Activated T-cell treated with anti-CD3 and anti-CD28 coated beads, Interleukin-2, amount 50 U/mL, for 4 hours (primary cell): ENCODE measurements at regions not wholly inside any gene's neighbourhood (a gene's known extent, or its start where the extent isn't known, plus 50 kb on each side); places are given as distances from the start of the nearest gene placed in this dataset.

ENCODE experiments used
- ATAC-seq, 2 donors: fragments of 200-7000 bp; cut with Tn5 transposase; one replicate each; pipeline ENCODE4 v1.10.0; 2021
- DNase-seq: peaks from one replicate; pipeline ENCODE4 v3.0.0-alpha.2; 2020
- H3K27me3 Mint-ChIP-seq: one replicate; pipeline ENCODE4 v1.8.0; 2021; ENCODE audit warnings: low read depth, mixed read lengths
- H3K36me3 Mint-ChIP-seq: one replicate; pipeline ENCODE4 v1.8.0; 2022; ENCODE audit warnings: mixed read lengths; ENCODE audit not compliant: insufficient read depth
- H3K4me1 Mint-ChIP-seq: one replicate; pipeline ENCODE4 v1.8.0; 2021; ENCODE audit warnings: low read depth, mixed read lengths
- H3K4me3 Mint-ChIP-seq: one replicate; pipeline ENCODE4 v1.8.0; 2021; ENCODE audit warnings: mild to moderate bottlenecking, moderate library complexity, mixed read lengths
- H3K9me3 Mint-ChIP-seq: one replicate; pipeline ENCODE4 v1.8.0; 2021; ENCODE audit warnings: mixed read lengths

GRCh38 chr4:34187056-34187455, 2057.3 kb downstream of the ARAP2 start:
- ATAC-seq (no peak), DNase-seq (no peak)
- Mint-ChIP-seq H3K9me3 (peaks cover 6% of the 10 kb centered on the region), H3K36me3 (no peaks in the 10 kb centered on the region), H3K4me3 (no peak overlapping the region), H3K27me3 (no peaks in the 10 kb centered on the region), H3K4me1 (no peaks in the 10 kb centered on the region)

DNA sequence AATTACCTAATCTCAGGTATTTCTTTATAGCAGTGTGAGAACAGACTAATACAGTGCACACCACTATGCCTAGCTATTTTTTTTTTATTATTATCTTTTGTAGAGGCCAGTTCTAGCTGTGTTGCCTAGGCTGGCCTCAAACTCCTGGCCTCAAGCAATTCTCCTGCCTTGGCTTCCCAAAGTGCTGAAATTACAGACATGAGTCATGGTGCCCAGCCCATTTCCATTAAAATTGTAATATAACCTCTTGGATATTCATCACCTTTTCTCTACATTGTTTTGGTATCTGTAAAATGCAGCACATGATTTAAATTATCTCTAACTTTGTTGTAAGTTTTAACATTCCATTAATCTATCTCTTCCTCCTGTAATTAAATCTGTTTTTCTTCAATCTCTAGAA, 2052.9 kb downstream of the ARAP2 start:
- no peak for DNase-seq

GRCh38 chr4:34193451-34194154, 2050.7 kb downstream of the ARAP2 start:
- Mint-ChIP-seq H3K36me3 (no peaks in the 10 kb centered on the region), H3K4me1 (no peaks in the 10 kb centered on the region), H3K4me3 (no peak overlapping the region), H3K27me3 (no peaks in the 10 kb centered on the region), H3K9me3 (peaks cover 3% of the 10 kb centered on the region)
- ATAC-seq (no peak), DNase-seq (no peak)

More for the DNA sequence above, 2052.9 kb downstream of the ARAP2 start:
- H3K27me3 Mint-ChIP-seq: no peaks in the 10 kb centered on the region
- no peak for ATAC-seq
- H3K9me3 Mint-ChIP-seq: peaks cover 6% of the 10 kb centered on the region
- no peaks in the 10 kb centered on the region for H3K36me3 Mint-ChIP-seq
- H3K4me3 Mint-ChIP-seq: no peak overlapping the region
- no peaks in the 10 kb centered on the region for H3K4me1 Mint-ChIP-seq

GRCh38 chr4:34194585-34194984, 2049.7 kb downstream of the ARAP2 start:
- no peak overlapping the region for H3K4me3 Mint-ChIP-seq
- DNase-seq (no peak), ATAC-seq (no peak)
- H3K36me3 Mint-ChIP-seq: no peaks in the 10 kb centered on the region
- no peaks in the 10 kb centered on the region for H3K4me1 Mint-ChIP-seq
- H3K9me3 Mint-ChIP-seq: peaks cover 3% of the 10 kb centered on the region
- no peaks in the 10 kb centered on the region for H3K27me3 Mint-ChIP-seq

DNA sequence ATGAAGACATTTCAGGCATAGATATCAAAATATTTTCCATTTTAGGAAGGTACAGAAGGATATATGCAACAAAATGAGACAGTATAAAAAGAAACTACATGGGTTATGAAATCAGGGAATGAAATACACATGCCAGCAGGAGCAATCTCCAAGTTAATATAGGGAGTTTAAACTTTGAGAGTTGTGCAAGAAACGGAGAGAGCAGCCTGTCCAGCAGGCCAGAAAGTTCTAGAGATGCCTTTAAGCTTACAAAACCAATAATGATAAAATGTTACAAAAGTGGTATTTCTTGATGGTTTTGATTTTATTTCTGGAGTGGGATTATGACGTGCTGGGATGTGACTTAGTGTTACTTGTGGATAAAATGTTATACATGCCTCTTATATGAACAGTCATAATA, 2047.9 kb downstream of the ARAP2 start:
- H3K36me3 Mint-ChIP-seq: no peaks in the 10 kb centered on the region
- peaks cover 6% of the 10 kb centered on the region for H3K9me3 Mint-ChIP-seq
- H3K27me3 Mint-ChIP-seq: no peaks in the 10 kb centered on the region
- H3K4me1 Mint-ChIP-seq: no peaks in the 10 kb centered on the region
- DNase-seq (no peak), ATAC-seq (no peak)
- H3K4me3 Mint-ChIP-seq: no peak overlapping the region

DNA sequence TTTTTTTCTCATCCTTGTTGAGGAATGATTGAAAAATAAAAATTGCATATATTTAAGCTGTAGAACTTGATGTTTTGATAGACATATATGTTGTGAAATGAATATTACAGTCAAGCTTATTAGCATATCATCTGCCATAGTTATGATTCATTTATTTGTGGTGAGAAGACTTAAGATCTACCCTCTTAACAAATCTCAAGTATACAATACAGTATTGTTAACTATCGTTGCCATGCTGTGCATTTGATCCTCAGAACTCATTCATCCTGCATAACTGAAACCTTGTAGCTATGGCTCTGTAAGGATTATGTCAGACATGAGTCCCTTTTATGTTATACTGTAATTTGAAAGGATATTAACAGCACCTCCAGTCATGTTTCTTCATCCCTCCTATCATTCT, 2045.3 kb downstream of the ARAP2 start:
- no peaks in the 10 kb centered on the region for H3K36me3 Mint-ChIP-seq
- H3K27me3 Mint-ChIP-seq: no peaks in the 10 kb centered on the region
- H3K4me3 Mint-ChIP-seq: no peak overlapping the region
- ATAC-seq (no peak), DNase-seq (no peak)
- H3K4me1 Mint-ChIP-seq: no peaks in the 10 kb centered on the region
- peaks cover 9% of the 10 kb centered on the region for H3K9me3 Mint-ChIP-seq

DNA sequence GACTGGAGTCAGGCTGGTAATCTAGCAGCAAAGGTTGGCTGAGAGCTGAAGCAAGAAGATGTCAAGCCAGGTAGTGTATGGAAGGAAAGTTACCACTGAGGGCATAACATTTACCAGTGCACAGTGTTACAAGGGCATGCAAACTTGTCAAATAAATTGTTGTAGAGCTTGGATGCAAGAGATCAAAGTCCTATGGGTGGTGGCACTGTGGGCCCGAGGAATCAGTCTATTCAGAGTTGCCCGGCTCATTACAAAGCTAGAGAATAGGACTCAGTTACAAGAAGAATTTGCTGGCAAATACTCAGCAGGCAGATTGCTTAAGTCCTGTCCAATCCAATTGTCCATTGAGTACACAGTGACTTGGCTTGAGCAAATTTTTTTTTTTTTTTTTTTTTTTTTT, 2043.8 kb downstream of the ARAP2 start:
- peaks cover 9% of the 10 kb centered on the region for H3K9me3 Mint-ChIP-seq
- no peaks in the 10 kb centered on the region for H3K4me1 Mint-ChIP-seq
- H3K4me3 Mint-ChIP-seq: no peak overlapping the region
- DNase-seq (no peak), ATAC-seq (no peak)
- H3K36me3 Mint-ChIP-seq: no peaks in the 10 kb centered on the region
- no peaks in the 10 kb centered on the region for H3K27me3 Mint-ChIP-seq

- no peaks in the 10 kb centered on the region for H3K36me3 Mint-ChIP-seq
- H3K9me3 Mint-ChIP-seq: peaks cover 9% of the 10 kb centered on the region
- no peaks in the 10 kb centered on the region for H3K27me3 Mint-ChIP-seq
- DNase-seq (no peak), ATAC-seq (no peak)
- no peak overlapping the region for H3K4me3 Mint-ChIP-seq
- no peaks in the 10 kb centered on the region for H3K4me1 Mint-ChIP-seq
Measured at GRCh38 chr4:34202154-34202553, 2042.2 kb downstream of the ARAP2 start.

- H3K4me1 Mint-ChIP-seq: no peaks in the 10 kb centered on the region
- ATAC-seq (no peak), DNase-seq (no peak)
- H3K36me3 Mint-ChIP-seq: no peaks in the 10 kb centered on the region
- H3K4me3 Mint-ChIP-seq: no peak overlapping the region
- peaks cover 20% of the 10 kb centered on the region for H3K9me3 Mint-ChIP-seq
- H3K27me3 Mint-ChIP-seq: no peaks in the 10 kb centered on the region
Measured at GRCh38 chr4:34220601-34221000, 2023.7 kb downstream of the ARAP2 start.

DNA sequence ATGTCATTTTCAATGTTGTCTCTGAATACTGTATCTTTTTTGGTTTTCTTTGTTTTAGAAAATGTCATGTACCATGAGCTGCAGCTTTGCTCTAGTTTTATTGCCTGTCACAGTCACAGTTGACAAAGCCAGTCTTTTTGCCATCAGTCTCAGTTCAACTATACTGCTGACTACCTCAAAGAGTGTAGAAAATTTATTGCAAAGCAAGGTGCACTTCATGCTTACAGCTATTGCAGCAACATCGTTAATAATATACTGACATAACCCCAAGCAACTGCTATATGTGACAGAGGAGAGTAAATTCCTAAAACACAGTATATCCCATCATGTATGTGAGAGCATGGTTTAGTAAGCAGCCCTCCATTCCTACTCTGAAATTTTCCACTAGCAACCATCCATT, 2022.3 kb downstream of the ARAP2 start:
- DNase-seq (no peak), ATAC-seq (no peak)
- H3K36me3 Mint-ChIP-seq: no peaks in the 10 kb centered on the region
- no peaks in the 10 kb centered on the region for H3K27me3 Mint-ChIP-seq
- H3K4me1 Mint-ChIP-seq: no peaks in the 10 kb centered on the region
- no peak overlapping the region for H3K4me3 Mint-ChIP-seq
- peaks cover 17% of the 10 kb centered on the region for H3K9me3 Mint-ChIP-seq

- no peaks in the 10 kb centered on the region for H3K27me3 Mint-ChIP-seq
- ATAC-seq (no peak), DNase-seq (no peak)
- no peak overlapping the region for H3K4me3 Mint-ChIP-seq
- H3K9me3 Mint-ChIP-seq: peaks cover 15% of the 10 kb centered on the region
- H3K4me1 Mint-ChIP-seq: no peaks in the 10 kb centered on the region
- H3K36me3 Mint-ChIP-seq: no peaks in the 10 kb centered on the region
Measured at GRCh38 chr4:34236118-34236517, 2008.2 kb downstream of the ARAP2 start.

GRCh38 chr4:34245276-34245675, 1999.0 kb downstream of the ARAP2 start:
- H3K4me3 Mint-ChIP-seq: no peak overlapping the region
- no peaks in the 10 kb centered on the region for H3K27me3 Mint-ChIP-seq
- ATAC-seq (no peak), DNase-seq (no peak)
- H3K9me3 Mint-ChIP-seq: peaks cover 8% of the 10 kb centered on the region
- H3K36me3 Mint-ChIP-seq: no peaks in the 10 kb centered on the region
- no peaks in the 10 kb centered on the region for H3K4me1 Mint-ChIP-seq

DNA sequence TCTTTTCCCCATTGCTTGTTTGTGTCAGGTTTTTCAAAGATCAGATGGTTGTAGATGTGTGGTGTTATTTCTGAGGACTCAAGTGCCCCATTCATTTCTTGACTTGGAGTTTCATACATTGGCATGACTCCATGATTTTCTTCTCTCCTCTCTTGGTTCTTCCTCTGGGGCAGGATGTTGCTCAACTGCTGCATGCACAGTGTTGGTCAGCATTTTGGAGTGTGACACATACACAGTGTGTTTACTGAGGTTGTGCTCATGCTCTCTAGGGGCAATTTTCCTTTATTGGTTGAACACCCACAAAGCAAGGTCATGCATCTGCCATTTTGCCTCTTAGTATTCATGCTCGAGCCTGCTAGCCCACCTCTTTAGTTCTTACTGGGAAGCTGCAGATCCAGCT, 1993.8 kb downstream of the ARAP2 start:
- H3K4me1 Mint-ChIP-seq: no peaks in the 10 kb centered on the region
- DNase-seq (no peak), ATAC-seq (no peak)
- H3K9me3 Mint-ChIP-seq: peaks cover 10% of the 10 kb centered on the region
- H3K27me3 Mint-ChIP-seq: no peaks in the 10 kb centered on the region
- no peak overlapping the region for H3K4me3 Mint-ChIP-seq
- no peaks in the 10 kb centered on the region for H3K36me3 Mint-ChIP-seq

DNA sequence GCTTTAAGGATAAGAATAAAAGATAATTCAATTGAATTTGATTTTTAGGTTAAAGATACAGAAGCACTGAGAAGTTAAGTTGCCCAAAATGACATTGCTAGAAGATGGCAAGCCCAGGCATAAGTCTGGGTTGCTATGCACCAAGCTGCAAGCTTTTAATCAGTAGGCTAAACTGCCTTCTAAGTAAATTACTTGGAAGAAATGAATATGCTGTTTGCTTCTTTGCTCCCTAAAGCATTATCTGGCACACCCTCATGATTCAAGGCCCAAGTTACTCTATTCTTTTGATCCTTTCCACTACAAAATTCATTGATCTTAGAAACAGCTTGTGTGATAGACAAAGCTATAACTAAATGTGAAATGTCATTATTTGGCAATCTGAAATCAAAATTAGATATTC, 1991.1 kb downstream of the ARAP2 start:
- Mint-ChIP-seq H3K9me3 (peaks cover 13% of the 10 kb centered on the region), H3K4me3 (no peak overlapping the region), H3K4me1 (no peaks in the 10 kb centered on the region), H3K36me3 (no peaks in the 10 kb centered on the region), H3K27me3 (no peaks in the 10 kb centered on the region)
- ATAC-seq (no peak), DNase-seq (no peak)

- Mint-ChIP-seq H3K36me3 (no peaks in the 10 kb centered on the region), H3K9me3 (peaks cover 28% of the 10 kb centered on the region), H3K27me3 (no peaks in the 10 kb centered on the region), H3K4me1 (no peaks in the 10 kb centered on the region), H3K4me3 (no peak overlapping the region)
- DNase-seq (no peak), ATAC-seq (no peak)
Measured at GRCh38 chr4:34258176-34258575, 1986.1 kb downstream of the ARAP2 start.
